ENCODE measurements at regions not wholly inside any gene's neighbourhood (a gene's known extent, or its start where the extent isn't known, plus 50 kb on each side); places are given as distances from the start of the nearest gene placed in this dataset.

GRCh38 chr13:97715763-97716162 is 237.7 kb upstream of the IPO5 start:
- no peak for TF ChIP-seq CTCF (IDR thresholded peaks at IDR 0.05)
- TF ChIP-seq POLR2AphosphoS5 (IDR thresholded peaks at IDR 0.05; ENCODE audit: low read depth, low read length), result no peak
- TF ChIP-seq SIN3A (IDR thresholded peaks at IDR 0.05; ENCODE audit: borderline replicate concordance, insufficient read depth, low read depth, low read length), result no peak
- no peak for TF ChIP-seq REST (IDR thresholded peaks at IDR 0.05; ENCODE audit: insufficient read depth in 1 of 2, low read depth in 2 of 2, low read length in 1 of 2)
- TF ChIP-seq TCF7L2 (IDR thresholded peaks at IDR 0.05; ENCODE audit: low read depth, low read length), result no peak
